ENCODE measurements at regions not wholly inside any gene's neighbourhood (a gene's known extent, or its start where the extent isn't known, plus 50 kb on each side); places are given as distances from the start of the nearest gene placed in this dataset.

GRCh38 chr1:11596295-11596694 lies 57.9 kb downstream of the FBXO2 start:
- DNase-seq (ENCODE audit: low spot score) = no peak

GRCh38 chr1:11595285-11595684 lies 58.9 kb downstream of the FBXO2 start:
- DNase-seq (ENCODE audit: low spot score) = no peak

GRCh38 chr1:11594625-11595024 lies 59.6 kb downstream of the FBXO2 start:
- DNase-seq (ENCODE audit: low spot score) = no peak

DNA sequence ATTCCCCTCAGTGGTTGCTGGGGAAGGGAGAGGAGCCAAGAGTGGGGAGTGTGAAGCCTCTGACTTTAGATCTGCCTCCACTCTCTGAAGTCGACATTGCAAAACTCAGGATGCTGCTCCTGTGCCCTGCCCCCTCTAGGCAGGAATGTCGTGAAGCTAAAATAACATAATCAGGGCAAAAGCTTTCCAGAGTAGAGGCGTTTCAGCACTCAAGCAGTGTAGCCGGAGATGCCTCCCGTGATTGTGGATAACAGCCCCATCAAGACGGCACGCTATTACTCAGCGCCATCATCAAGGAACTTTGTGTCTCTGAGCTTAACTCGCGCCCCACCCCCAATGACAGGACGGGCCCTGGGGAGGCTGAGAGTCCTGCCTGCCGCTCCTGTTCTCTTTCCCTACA lies 60.0 kb downstream of the FBXO2 start:
- peak; percentile 77 for DNase-seq (ENCODE audit: low spot score)

GRCh38 chr1:11592752-11593151 lies 61.5 kb downstream of the FBXO2 start:
- DNase-seq (ENCODE audit: low spot score) = no peak

GRCh38 chr1:11590395-11590794 lies 63.8 kb downstream of the FBXO2 start:
- peak; percentile 75 for DNase-seq (ENCODE audit: low spot score)
